Kidney glomerular epithelial cell (primary cell): ENCODE measurements at regions not wholly inside any gene's neighbourhood (a gene's known extent, or its start where the extent isn't known, plus 50 kb on each side); places are given as distances from the start of the nearest gene placed in this dataset.
"Not testable (repeated sequence)": the region's sequence is repeated elsewhere in the genome, so short reads cannot be mapped to it uniquely, and the experiment has no call there.

ENCODE experiments used
- DNase-seq: peaks from one replicate; lab custom pipeline; 2025; lab: John Stamatoyannopoulos, UW

DNA sequence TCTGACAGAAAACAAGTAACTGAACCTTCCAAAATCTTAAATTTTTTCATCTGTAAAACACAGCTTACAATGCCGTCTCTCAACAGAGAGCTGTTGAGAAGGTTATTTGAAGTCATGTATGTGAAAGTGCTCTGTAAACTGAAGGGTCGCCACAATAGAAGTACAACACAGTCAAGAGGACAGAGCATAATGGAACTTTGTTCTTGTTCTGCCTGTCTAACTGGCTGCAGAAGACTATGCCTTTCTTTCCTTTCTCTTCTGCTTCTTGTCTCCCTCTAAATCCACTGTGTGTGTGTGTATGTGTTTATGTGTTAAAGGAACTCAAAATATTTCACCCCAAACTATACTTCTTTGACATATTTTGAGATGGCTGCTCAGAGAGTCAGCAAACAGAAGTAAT, 365.8 kb upstream of the RND3 start:
- DNase-seq, result no peak

DNA sequence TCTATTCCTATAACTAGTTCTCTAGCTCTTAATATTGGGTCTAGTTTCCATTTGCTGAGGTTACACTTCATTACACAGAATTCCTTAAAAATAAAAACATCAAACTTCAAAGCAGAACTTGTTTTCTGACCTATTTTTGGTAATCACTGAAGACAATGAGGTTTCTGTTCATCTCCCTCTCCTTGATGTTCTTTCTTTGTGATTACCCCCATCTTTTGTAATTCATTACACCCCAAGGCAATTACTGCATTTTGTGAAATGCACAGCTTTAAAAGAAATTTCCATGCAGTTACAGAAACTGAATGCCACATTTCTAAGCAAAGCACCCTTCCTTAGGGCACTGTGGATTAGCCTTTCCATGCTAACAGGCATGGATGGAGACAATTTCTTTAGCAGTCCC, 363.2 kb upstream of the RND3 start:
- DNase-seq, result no peak

DNA sequence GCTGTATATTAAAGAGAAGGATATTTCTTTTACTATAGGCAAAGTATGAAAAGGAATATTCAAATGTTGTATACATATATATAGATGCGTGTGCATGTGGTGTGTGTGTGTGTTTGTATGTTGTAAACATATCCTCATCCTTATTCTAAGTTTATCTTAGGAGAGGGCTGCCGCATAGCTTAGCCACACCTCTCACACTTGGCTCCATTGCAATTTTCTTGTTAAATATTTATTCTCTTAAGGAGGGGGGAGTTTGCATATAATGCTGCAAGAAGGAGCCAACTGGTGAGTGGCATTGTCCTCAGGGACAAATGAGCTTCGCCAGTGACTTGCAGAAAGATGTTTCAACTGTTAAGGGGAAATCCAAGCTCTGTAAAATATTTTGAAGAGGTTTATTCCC, 360.1 kb upstream of the RND3 start:
- no peak for DNase-seq

DNA sequence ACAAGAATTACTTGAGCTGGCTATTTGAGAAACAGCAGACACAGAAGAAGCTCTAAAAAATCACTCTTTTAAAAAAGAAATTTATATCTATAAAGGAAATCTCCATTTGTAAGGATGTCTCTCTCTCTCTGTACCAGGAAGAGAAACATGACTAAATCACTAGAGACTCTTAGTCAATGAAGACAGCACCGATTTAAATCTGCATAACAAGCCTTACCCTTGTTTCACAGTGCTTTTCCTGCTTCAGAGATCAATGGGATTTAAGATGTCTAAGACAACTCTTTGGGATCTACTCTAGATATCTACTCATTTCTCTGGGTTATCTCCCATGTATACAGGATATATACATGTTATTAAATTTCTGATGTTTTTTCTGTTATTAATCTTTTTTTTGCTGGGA, 359.2 kb upstream of the RND3 start:
- no peak for DNase-seq

DNA sequence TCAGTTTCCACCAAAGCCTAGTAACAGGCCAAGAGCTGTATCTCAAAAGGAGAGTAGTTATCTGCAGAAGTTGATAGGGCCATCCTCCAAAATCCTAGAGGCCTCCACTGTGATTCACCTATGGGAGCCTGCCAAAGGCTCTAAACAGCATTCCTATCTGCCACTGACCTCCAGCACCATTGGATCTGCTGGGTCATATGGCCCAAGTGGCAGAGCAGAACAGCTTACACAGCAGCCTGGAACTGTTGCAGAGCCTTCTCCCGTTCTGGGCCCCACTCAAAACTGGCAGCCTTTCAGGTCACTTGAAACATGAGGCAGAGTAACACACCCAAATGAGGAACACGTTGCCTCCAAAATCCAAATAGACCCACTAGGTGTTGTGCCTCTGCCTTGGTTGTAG, 345.2 kb upstream of the RND3 start:
- no peak for DNase-seq

DNA sequence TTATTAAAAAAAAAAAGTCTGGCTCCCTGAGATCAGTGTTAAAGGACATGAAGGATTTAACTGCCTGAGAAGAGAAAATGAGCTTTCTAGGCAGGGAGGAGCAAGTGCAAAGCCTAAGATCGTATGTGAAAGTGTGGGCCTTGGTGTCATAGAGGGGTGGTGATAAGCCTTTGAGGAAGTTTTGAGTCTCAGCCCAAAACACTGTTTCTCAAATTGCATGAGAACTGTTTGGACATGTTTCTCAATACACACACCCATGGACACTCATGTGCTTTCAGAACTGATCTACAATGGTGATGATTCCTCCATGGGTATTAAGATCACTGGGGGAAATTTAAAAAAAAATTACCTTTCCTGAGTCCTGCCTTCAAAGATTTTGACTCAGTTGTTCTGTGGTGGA, 336.7 kb upstream of the RND3 start:
- DNase-seq, result no peak

DNA sequence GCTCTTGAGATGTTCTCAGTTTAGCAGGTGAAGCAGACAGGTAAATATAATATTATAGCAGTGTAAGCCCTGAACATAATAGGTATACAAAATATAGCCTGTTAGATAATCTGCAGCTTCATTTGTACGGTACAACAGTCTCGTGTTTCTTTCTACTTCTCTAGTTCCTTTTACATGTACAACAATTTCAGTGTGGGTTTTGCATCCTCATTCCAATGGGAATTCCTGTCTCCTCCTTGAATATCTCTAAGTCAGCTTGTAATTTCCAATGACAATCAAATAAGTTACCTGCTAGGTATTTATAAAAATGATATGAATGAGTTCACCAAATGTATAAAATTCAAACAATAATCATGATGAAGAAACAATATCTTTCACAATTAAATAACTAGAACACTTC, 330.0 kb upstream of the RND3 start:
- no peak for DNase-seq

DNA sequence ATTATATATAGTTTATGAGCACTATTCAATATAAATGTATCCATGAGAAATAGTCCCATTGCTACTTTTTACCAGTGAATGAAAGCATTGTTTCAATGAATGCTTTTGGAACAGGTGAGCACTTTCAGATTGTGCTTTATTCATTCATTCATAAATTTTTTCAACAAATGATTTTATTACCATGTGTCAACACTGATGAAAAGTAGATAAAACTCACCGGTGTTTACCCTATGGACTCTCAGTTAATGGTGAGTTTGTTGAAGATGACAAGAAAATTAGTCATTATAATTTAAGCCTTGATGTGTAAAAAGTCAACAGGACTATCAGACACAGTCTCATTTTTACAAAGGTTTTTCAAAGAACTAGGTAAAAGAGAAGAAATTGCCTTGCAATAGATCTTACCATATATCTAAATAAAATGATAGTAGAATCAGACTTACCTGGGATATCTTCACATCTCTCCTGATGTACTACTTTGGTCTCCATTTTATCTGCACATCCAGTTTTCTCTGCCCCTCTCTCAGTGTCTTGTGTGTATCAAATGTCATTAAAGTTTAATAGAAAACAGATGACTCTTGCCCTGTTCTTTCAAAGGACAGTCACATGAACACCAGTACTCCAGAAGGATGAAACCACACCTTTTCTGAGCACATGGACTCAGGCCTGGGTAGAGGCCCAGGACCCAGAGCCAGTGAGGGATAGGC, 325.3 kb upstream of the RND3 start:
- no peak for DNase-seq

DNA sequence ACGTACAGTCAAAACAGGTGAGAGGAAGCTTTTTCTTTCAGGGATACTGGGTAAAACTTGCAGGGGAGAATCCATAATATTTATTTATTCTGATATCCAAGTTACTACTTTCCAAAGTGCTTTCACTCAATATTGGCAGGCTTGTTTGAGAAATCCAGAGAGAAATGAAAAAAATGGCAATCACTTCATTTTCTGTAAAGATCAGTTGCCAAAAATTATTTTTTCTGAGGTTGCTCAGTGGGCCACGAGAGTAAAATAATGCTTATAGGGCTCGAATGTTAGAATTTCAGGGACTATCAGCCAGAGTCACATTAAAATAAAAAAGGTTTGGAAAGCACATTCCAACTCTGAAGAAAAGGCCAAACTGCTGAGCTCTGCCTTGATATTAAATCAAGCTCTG, 324.6 kb upstream of the RND3 start:
- no peak for DNase-seq

DNA sequence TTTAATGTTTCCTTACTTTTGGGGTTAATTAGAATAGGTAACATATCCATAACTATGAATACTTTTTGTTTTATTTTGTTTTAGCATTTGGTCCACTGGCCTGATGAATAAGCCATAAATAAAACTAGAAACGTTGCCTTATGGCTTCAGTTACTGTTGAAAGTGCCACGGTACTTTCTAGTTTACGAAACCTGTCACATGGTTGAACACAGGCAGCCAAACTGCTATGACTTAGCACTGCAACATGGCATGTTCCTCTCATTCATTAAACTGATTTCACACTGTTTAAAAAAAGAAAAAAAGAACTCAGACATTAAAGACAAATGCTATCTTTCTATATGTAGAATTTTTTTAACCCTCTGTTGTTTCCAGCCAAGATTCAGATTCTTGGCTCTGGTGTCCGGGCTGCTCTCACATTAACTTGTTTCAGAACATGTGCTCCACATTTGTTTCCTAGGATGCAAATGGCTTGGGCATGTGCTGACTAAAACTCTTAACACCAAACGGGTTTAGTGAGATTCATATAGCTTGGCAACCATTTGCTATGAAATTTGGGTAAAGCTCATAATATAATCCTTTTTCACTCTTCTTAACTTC, 323.9 kb upstream of the RND3 start:
- no peak for DNase-seq

DNA sequence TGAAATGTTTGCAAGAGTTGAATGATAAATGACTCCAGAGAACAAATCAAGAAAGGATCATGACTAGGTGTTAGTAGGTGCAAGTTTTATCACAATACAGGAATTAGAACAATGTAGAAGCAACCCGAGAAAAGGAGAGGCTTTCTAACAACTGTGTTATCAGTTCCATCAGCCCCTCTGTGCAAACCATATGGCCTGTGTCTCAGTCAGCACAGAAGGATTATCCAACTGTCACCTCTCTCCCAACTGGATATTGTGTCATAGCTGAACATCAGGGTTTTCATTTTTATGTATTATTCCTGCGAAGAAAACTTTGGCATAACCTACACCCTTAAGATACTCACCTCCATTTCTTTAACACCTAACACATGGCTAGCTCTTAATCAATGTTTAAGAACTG, 321.6 kb upstream of the RND3 start:
- no peak for DNase-seq

DNA sequence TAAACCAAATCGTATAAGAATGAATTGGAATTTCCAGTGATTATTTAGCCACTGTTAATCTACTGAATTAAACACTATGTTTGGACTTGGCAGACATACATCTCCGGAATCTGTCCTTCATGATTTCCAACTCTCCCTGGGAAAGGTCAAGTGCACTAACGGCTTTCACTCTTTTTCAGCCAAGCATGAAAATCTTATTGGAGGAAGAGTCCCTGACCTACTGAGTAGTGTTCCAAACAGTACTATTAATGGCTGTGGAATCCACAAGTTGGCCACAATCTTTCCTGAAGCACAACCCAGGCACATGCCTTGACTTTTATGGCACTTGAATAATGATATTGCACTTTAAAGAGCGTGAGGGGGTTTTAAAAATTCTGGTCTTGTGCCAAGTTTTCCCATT, 318.9 kb upstream of the RND3 start:
- DNase-seq, result no peak

DNA sequence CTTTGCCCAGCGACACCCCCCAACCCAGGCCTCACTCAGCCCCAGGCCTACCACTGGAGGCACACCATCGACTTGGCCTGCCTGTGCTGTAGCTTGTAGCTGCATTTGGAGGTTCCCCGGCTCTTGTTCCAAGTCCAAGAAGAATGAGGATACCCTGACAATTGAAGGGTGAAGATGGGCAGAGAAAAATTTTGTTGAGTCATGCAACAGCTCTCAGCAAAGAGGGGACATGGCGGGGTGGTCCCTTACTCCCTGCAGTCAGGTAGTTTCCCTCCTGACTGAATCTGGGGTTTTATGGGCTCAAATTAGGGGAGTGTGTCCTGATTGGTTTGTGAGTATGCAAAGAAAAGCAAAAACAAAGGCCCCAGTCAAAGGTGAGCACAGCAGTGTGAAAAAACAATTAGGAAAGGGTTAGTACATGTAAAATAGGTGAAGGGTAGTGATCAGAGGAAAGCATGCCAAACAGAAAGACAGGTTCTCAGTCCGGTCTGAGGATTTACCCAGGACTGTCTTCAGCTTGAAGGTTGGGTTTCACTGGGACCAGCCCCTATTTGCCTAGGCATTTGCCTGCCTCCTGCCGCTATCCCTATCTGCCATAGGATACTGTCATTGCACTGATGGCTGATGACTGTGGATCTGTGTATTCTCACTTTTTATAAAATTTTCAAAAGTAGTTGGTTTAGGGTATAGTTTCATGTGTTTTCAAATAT, 316.4 kb upstream of the RND3 start:
- DNase-seq, result no peak

DNA sequence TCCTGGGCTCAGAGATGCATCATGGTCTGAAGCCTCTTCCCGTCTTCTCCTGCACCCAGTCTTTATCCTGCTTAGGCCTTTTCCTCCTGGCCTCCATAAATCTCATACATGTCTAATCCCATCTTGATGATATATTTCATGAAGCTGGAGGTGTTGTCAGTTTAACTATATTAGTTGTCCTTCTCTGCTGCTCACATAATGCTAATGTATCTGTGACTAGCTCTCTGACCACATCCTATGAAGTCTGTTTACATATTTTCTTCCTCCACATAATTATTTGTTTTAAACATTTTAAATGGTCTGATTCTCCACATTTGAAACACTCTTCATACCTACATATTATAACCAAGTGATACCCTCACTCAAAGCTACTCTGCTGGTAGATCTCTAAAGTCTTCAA, 315.2 kb upstream of the RND3 start:
- no peak for DNase-seq

DNA sequence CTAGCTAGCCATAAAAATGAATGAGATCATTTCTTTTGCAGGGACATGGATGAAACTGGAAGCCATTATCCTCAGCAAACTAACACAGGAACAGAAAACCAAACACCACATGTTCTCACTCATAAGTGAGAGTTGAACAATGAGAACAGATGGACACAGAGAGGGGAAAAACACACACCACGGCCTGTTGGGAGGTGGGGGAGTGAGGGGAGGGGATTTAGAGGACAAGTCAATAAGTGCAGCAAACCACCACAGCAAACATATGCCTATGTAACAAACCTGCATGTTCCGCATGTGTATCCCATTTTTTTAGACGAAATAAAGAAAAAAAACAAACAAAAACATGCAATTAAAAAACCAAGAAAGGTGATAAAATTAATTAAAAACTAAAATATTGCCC, 308.8 kb upstream of the RND3 start:
- not testable (repeated sequence) for DNase-seq

DNA sequence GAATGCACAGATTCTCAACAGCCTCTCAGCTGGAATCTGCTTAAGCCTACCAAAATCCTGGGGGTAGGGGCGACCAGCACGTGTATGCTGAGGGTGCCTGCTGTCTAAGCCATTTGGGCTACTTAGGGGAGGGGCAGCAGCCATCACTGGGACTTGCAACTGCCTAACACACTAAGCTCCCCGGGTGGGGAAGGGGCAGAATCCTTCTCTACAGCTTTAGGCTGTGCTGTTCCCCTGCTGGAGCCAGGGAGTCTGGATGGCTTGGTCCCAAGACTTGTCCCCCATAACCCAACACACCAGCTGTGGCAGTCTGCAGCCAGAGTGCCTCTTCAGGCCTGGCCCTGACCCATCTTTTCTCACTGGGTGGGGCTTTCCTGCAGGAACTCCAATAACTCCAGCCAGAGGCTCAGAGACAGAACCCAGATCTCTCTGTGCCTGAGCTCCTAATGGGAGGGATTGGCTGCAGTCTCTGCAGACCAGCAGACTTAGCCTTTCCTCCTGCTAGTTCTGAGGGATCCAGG, 305.4 kb upstream of the RND3 start:
- no peak for DNase-seq

DNA sequence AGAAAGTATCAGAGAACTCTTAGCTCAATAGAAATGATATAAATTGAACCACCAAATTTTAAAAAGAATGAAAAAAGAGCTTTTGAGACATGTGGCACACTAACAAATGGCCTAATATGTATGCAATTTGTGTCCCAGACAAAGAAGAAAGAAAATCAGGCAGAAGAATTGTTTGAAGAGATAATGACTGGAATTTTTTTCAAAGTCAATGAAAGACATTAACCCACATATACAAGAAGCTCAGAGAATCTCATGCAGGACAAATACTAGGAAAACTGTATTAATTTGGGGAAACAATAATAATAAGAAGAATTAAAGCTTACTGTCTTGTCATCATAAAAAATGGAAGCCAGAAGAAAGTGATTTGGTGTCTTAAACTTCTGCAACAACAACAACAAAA, 304.1 kb upstream of the RND3 start:
- DNase-seq, result no peak

DNA sequence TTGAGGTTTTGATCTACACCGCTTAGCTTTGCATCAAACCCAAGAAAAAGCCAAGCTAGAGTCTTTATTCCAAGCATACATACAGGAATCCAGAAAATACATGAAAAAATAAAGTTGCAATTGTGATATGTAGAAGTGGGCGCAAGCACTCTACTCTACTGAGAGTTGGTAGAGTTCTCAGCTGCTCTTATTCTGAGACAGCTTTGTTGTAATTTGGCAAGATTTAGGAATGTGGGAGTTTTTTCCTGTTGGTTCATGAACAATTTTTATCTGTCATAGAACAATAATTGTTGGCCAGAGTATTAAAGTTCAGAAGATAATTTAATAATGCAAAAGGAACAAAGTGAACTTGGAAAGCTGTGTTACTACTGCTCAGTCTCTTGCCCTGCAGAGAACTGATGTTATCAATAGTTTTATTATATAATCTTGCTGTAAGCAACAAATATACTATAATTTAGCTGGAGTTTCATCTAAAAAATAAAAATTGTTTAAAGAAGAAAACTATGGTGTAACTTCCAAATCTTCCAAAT, 302.0 kb upstream of the RND3 start:
- DNase-seq, result no peak

DNA sequence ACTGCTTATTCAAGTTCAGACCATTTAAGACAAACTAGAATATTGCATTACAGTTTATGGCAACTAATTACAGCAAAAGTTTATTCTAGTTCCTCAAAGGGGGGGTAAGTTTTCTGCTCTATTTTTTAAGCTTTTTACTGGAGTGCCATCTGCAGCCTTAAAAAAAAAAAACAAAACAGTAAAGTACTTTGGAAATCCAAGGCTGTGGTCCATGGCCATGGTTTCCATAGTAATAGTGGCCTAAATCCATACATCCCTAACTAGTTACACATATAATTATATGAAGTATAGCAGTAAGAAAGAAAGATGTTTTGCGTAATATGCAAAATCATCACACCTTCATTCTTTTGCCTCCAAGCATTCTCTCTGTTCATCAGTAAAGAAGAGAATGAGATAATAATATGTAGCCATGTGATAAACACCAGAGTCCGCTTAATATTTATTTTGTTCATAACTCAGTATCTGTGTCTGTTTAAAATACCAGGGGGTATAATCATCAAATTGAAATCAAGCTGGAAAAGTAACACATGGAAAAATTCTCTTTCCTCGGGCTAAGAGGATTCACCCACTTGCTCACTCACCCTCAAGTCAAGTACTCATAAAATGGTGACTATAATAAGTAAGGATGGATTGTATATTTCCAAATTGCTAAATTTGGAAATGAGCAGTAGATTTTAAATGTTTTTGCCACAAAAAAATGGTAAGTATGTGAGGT, 301.1 kb upstream of the RND3 start:
- DNase-seq, result no peak

DNA sequence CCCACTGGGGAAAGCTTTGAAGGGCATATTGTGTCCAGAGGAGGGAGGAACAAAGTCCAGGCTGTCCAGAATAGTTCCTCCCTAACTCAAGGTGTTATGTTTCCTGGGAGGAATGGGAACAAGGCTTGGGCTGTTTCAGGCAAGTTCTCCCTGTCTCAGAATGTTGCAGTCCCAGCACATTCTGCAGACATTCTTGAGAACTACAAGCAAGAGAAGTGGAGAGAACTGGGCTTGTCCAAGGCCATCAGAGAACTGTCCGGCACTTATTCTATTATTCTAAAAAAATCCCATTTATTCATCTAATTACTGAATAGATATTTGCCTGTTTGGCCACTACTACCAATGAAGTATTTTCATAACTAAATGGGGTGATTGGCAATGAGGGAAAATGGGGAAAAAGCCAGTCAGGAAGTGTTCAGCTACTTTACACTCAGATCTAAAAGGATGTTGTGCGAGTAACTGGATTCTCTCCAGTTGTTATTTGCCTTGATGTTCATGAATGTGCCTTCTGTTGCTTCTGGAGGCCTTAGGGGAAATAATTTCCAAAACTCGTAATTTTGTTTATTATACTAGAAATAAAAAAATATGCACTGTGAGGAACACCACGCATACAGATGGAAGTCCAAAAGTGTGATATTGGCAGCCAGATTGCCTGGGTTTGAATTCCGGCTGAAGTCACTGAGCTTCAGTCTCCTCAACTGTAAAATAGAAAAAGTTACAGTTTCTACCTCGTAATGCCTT, 300.1 kb upstream of the RND3 start:
- DNase-seq, result no peak

DNA sequence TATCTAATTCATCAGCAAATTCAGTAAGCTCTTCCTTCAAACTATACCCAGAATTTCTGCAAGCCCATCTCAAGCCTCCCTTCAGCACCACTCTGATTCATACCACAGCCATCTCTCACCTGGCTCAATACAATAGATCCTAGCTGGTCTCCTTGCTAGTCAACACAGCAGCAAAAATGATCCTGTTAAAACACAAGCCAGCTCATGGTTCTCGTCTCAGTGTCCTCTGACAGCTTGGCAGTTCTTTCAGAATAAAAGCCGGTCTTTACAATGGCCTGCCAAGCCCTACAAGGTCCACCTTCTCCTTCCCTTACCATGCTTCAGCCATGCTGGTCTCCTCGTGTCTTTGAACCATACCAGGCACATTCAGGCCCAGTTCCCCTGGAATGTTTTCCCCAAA, 296.9 kb upstream of the RND3 start:
- no peak for DNase-seq

DNA sequence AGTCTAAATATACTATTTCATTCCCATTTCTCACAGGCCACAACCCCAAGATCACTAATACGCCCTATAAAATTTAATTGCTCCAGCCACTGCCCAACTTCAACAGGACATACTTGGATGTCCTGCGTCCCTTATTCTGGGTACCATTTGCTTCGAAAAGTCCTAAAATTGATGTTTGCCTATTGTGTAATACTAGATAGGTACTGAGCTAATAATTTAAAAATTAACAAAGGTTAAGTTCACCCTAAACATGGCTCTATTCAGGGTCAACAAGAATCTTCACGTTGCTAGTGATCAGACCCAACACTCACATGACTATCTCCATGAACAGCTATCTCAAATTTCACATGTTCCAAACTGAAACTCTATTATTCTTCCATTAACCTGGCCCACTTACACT, 296.4 kb upstream of the RND3 start:
- DNase-seq, result no peak
